GM18909 (cell line): ENCODE measurements at regions not wholly inside any gene's neighbourhood (a gene's known extent, or its start where the extent isn't known, plus 50 kb on each side); places are given as distances from the start of the nearest gene placed in this dataset.

Source experiments
- ATAC-seq: cut with Tn5 transposase; IDR thresholded peaks from one replicate; pipeline ENCODE4 v1.9.1; 2021; ENCODE audit warnings: mild to moderate bottlenecking; ENCODE audit not compliant: unreplicated experiment, poor library complexity

- no peak for ATAC-seq
Measured at GRCh38 chr13:33999811-34000605, 182.1 kb downstream of the RFC3 start.

- no peak for ATAC-seq
Measured at GRCh38 chr13:34000955-34001354, 183.0 kb downstream of the RFC3 start.

- ATAC-seq, result no peak
Measured at GRCh38 chr13:34001389-34001788, 183.4 kb downstream of the RFC3 start.

GRCh38 chr13:34002141-34002540, 184.2 kb downstream of the RFC3 start:
- ATAC-seq, result no peak

- no peak for ATAC-seq
Measured at GRCh38 chr13:34002924-34003323, 185.0 kb downstream of the RFC3 start.

- ATAC-seq, result no peak
Measured at GRCh38 chr13:34003656-34004055, 185.7 kb downstream of the RFC3 start.

GRCh38 chr13:34004676-34005075, 186.7 kb downstream of the RFC3 start:
- no peak for ATAC-seq

- no peak for ATAC-seq
Measured at GRCh38 chr13:34006011-34006410, 188.1 kb downstream of the RFC3 start.

GRCh38 chr13:34011552-34012085, 193.7 kb downstream of the RFC3 start:
- no peak for ATAC-seq

- no peak for ATAC-seq
Measured at GRCh38 chr13:34012382-34012781, 194.4 kb downstream of the RFC3 start.

- ATAC-seq, result no peak
Measured at GRCh38 chr13:34013061-34013460, 195.1 kb downstream of the RFC3 start.

GRCh38 chr13:34017231-34017630, 199.3 kb downstream of the RFC3 start:
- no peak for ATAC-seq

- ATAC-seq, result no peak
Measured at GRCh38 chr13:34019870-34020269, 201.9 kb downstream of the RFC3 start.

- ATAC-seq, result no peak
Measured at GRCh38 chr13:34020388-34020787, 202.4 kb downstream of the RFC3 start.

GRCh38 chr13:34021619-34022018, 203.7 kb downstream of the RFC3 start:
- ATAC-seq, result no peak

- ATAC-seq, result no peak
Measured at GRCh38 chr13:34025746-34026145, 207.8 kb downstream of the RFC3 start.

- no peak for ATAC-seq
Measured at GRCh38 chr13:34026308-34026707, 208.4 kb downstream of the RFC3 start.

- no peak for ATAC-seq
Measured at GRCh38 chr13:34028496-34029442, 210.8 kb downstream of the RFC3 start.

- no peak for ATAC-seq
Measured at GRCh38 chr13:34030782-34031181, 212.8 kb downstream of the RFC3 start.

GRCh38 chr13:34031610-34032009, 213.7 kb downstream of the RFC3 start:
- no peak for ATAC-seq

- no peak for ATAC-seq
Measured at GRCh38 chr13:34034411-34034810, 216.5 kb downstream of the RFC3 start.
